HT-29 (cell line): ENCODE measurements at regions not wholly inside any gene's neighbourhood (a gene's known extent, or its start where the extent isn't known, plus 50 kb on each side); places are given as distances from the start of the nearest gene placed in this dataset.
"Not testable (repeated sequence)": the region's sequence is repeated elsewhere in the genome, so short reads cannot be mapped to it uniquely, and the experiment has no call there.

Experiments used
- DNase-seq: peaks from one replicate; pipeline ENCODE4 v3.0.0-alpha.2; 2015; ENCODE audit warnings: low spot score

DNA sequence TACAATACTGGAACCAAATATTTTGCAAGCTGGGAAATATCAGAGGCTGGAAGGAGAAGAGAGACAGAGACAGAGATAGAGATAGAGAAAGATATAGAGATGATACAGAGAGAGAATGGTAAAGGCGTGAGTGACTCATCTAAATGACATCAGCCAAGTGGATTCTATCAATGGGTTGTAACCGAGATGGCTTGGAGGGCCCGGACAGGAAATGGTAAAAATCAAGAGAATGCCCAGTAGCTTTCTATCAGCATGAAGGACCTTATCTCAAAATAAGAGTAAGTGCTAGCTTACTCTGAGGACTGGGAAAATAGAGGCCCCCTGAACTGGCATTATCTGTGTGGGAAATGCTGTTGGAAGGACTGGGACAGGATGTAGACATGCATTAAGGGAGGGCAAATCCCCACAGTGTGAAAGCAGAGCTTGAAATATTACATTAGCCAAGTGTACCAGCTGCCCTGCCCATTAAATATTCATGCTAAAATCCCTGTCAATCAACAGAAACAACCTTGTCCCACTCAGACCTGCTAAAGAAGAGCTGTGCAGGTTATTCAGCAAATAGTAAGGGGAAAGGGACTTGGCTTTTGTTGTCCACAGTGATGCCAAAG lies 76.6 kb upstream of the ZNF644 start:
- no peak for DNase-seq

DNA sequence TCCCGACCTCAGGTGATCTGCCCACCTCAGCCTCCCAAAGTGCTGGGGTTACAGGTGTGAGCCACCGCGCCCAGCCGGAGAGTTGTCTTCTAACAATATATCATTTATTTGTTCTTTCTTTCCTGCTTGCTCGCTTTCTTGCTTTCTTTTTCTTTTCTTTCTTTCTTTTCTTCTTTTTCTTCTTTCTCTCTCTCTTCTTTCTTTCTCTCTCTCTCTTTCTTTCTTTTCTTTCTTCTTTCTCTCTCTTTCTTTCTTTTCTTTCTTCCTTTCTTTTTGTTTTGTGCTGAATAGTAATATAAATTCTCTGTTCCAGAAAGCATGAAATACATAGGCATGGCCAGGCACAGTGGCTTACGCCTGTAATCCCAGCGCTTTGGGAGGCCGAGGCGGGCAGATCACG lies 73.5 kb upstream of the ZNF644 start:
- DNase-seq = not testable (repeated sequence)

DNA sequence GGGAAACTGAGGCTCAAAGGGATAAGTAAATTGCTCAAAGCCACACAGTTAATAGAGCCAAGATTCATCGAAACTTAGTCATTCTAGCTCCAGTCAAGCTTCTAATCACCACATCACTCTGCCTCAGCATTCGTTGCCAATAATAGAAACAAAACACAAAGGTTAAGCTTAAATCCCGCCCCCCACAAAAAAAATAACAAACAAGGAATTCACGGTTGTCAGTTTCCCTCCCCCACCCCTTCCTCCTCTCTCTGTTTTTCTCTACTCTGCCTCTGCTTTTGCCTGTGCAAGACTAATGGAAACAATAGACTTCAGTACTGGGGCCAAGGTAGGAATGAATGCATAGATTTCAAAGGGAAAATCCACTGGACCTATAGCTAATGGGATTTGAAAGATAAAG lies 70.7 kb upstream of the ZNF644 start:
- DNase-seq = peak; percentile 24

DNA sequence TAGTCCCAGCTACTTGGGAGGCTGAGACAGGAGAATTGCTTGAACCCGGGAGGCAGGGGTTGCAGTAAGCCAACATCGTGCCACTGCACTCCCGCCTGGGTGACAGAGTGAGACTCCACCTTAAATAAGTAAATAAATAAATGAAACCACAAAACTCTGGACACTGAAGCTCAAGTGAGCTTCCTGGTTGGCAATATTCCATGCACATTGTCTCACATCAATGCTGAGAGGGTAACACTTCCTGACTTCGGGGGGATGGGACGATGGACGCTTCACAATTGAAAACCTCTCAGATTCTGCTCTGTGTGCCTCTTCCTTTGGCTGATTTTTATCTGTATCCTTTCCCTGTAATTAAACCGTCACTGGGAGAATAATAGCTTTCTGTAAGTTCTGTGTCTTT lies 70.0 kb upstream of the ZNF644 start:
- peak; percentile 71 for DNase-seq

DNA sequence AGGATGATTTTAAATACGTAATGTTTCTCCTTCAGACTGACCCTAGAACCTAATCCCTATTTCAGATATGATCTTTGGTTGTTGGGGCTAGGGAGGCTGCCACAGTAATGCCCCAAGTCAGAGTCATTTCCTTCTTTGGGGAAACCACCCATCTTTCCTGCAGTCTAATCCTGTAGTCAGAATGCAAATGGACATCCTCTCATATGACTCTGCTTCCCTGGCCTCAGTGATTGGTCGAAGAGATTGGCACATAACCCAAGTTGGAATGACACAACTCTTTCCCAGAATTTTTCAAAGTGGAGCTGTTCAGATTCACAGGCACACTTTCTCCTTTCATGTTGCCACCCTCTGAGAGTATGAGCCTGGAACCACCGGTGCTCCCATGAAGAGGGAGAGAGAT lies 58.8 kb upstream of the ZNF644 start:
- DNase-seq = no peak

- no peak for DNase-seq
Measured at GRCh38 chr1:91078859-91079258, 57.0 kb upstream of the ZNF644 start.

GRCh38 chr1:91076834-91077233 lies 55.0 kb upstream of the ZNF644 start:
- peak; percentile 13 for DNase-seq

DNA sequence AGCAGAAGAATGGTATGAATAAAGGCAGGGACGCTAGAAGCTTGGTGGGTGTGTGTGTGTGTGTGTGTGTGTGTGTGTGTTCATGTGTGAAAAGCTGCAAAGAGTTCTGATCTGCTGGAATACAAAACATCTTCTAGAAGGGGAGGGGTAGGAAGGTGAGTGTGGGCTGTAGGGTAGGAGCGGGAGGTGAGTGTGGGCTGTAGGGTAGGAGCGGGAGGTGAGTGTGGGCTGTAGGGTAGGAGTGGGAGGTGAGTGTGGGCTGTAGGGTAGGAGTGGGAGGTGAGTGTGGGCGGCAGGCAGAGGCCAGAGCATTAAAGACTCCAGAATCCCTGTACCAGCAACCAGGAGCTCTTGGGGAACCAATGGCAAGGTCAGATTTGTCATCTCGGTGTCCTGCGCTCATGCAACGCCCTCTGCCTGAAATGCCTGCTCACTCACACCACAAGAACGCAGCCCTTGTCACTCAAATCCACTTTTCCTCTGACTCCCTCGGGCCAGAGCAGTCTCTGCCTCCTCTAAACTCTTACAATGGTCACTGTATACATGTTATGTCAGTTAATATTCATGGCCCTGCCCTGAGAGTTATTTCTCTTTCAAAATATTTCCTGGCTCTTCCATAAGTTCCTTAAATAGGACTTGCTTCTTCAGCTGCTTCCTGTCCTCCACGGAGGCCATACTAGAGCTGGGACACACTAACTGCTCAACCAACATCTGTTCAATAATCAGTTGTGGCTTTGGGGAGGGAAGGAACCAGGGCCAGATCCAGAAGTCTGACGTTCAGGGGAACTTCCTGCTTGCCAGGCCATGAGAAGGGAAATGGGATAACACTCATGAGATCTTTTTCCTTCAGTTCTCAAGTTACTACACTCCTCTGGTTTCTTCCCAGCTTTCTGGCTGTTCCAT lies 53.6 kb upstream of the ZNF644 start:
- no peak for DNase-seq

GRCh38 chr1:91073299-91073698 lies 51.5 kb upstream of the ZNF644 start:
- no peak for DNase-seq

GRCh38 chr1:91071838-91072237 lies 50.0 kb upstream of the ZNF644 start:
- no peak for DNase-seq
